ENCODE measurements at regions not wholly inside any gene's neighbourhood (a gene's known extent, or its start where the extent isn't known, plus 50 kb on each side); places are given as distances from the start of the nearest gene placed in this dataset.
"Not testable (repeated sequence)": the region's sequence is repeated elsewhere in the genome, so short reads cannot be mapped to it uniquely, and the experiment has no call there.

GRCh38 chr2:131830242-131830945 lies 302.7 kb downstream of the CCDC74A start:
- H4K20me1 ChIP-seq (ENCODE audit: insufficient read depth, low read length); DNase-seq: not testable (repeated sequence)

GRCh38 chr2:131830946-131831310 lies 303.2 kb downstream of the CCDC74A start:
- WGBS (ENCODE audit: insufficient coverage): 73% methylated on average over 2 of the region's 10 CpGs
- H3K4me1 Mint-ChIP-seq; intact Hi-C loops (cut with micrococcal nuclease); DNase-seq; H3K79me2 ChIP-seq (ENCODE audit: insufficient read depth, low read length); H3K4me1 ChIP-seq (ENCODE audit: control insufficient read depth in 1 of 2, insufficient read depth in 2 of 2, low read length in 2 of 2); H3K27ac Mint-ChIP-seq; H2AFZ ChIP-seq (ENCODE audit: insufficient read depth, low read depth, low read length, poor library complexity, severe bottlenecking); H3K27me3 ChIP-seq (ENCODE audit: control insufficient read depth in 2 of 2, insufficient read depth in 2 of 2, low read length in 2 of 2); H3K4me3 ChIP-seq (replicated peaks in 1 of 3; ENCODE audit: low read depth in 2 of 3, low read length in 3 of 3); H3K27ac ChIP-seq (ENCODE audit: low read depth in 1 of 2, low read length in 2 of 2); H3K4me2 ChIP-seq (replicated peaks; ENCODE audit: extremely low read depth, low read length, poor library complexity, severe bottlenecking); H3K36me3 ChIP-seq (replicated peaks in 1 of 2; ENCODE audit: control insufficient read depth in 1 of 2, insufficient read depth in 2 of 2, low read length in 2 of 2); H4K20me1 ChIP-seq (ENCODE audit: insufficient read depth, low read length); H3K36me3 Mint-ChIP-seq; H3K27me3 Mint-ChIP-seq (ENCODE audit: low read depth in 3 of 3); H3K4me3 Mint-ChIP-seq; H3K9ac ChIP-seq (ENCODE audit: insufficient read depth, low read length, poor library complexity, severe bottlenecking): not testable (repeated sequence)
- H3K9me3 Mint-ChIP-seq: peaks cover 16 to 38% (median 26%) of the 10 kb centered on the region in 7 donors
- peaks cover 0 to 17% of the 10 kb centered on the region in 2 donors for H3K9me3 ChIP-seq (replicated peaks in 1 of 2; ENCODE audit: control insufficient read depth in 1 of 2, insufficient read depth in 1 of 2, low read length in 2 of 2)

More at GRCh38 chr2:131830242-131830945, 302.7 kb downstream of the CCDC74A start:
- H3K9me3 ChIP-seq (replicated peaks in 1 of 2; ENCODE audit: control insufficient read depth in 1 of 2, insufficient read depth in 1 of 2, low read length in 2 of 2): peaks cover 0 to 17% of the 10 kb centered on the region in 2 donors
- H3K4me2 ChIP-seq (replicated peaks; ENCODE audit: extremely low read depth, low read length, poor library complexity, severe bottlenecking); H3K36me3 ChIP-seq (replicated peaks in 1 of 2; ENCODE audit: control insufficient read depth in 1 of 2, insufficient read depth in 2 of 2, low read length in 2 of 2); H3K27me3 ChIP-seq (ENCODE audit: control insufficient read depth in 2 of 2, insufficient read depth in 2 of 2, low read length in 2 of 2); H2AFZ ChIP-seq (ENCODE audit: insufficient read depth, low read depth, low read length, poor library complexity, severe bottlenecking); H3K4me3 ChIP-seq (replicated peaks in 1 of 3; ENCODE audit: low read depth in 2 of 3, low read length in 3 of 3); intact Hi-C loops (cut with micrococcal nuclease); H3K4me1 Mint-ChIP-seq; H3K4me1 ChIP-seq (ENCODE audit: control insufficient read depth in 1 of 2, insufficient read depth in 2 of 2, low read length in 2 of 2); H3K27ac ChIP-seq (ENCODE audit: low read depth in 1 of 2, low read length in 2 of 2); H3K27me3 Mint-ChIP-seq (ENCODE audit: low read depth in 3 of 3); H3K9ac ChIP-seq (ENCODE audit: insufficient read depth, low read length, poor library complexity, severe bottlenecking); H3K27ac Mint-ChIP-seq; H3K36me3 Mint-ChIP-seq; H3K4me3 Mint-ChIP-seq; H3K79me2 ChIP-seq (ENCODE audit: insufficient read depth, low read length): not testable (repeated sequence)
- peaks cover 16 to 38% (median 26%) of the 10 kb centered on the region in 7 donors for H3K9me3 Mint-ChIP-seq
- 63% methylated on average over 14 of the region's 45 CpGs for WGBS (ENCODE audit: insufficient coverage)

- H3K4me2 ChIP-seq (replicated peaks; ENCODE audit: extremely low read depth, low read length, poor library complexity, severe bottlenecking); H3K4me1 Mint-ChIP-seq; H3K4me3 Mint-ChIP-seq; H3K9ac ChIP-seq (ENCODE audit: insufficient read depth, low read length, poor library complexity, severe bottlenecking); intact Hi-C loops (cut with micrococcal nuclease); H4K20me1 ChIP-seq (ENCODE audit: insufficient read depth, low read length); H3K4me3 ChIP-seq (replicated peaks in 1 of 3; ENCODE audit: low read depth in 2 of 3, low read length in 3 of 3); H3K36me3 ChIP-seq (replicated peaks in 1 of 2; ENCODE audit: control insufficient read depth in 1 of 2, insufficient read depth in 2 of 2, low read length in 2 of 2); H3K27me3 Mint-ChIP-seq (ENCODE audit: low read depth in 3 of 3); H3K27ac Mint-ChIP-seq; H3K27me3 ChIP-seq (ENCODE audit: control insufficient read depth in 2 of 2, insufficient read depth in 2 of 2, low read length in 2 of 2); H3K27ac ChIP-seq (ENCODE audit: low read depth in 1 of 2, low read length in 2 of 2); DNase-seq; H3K36me3 Mint-ChIP-seq; H3K4me1 ChIP-seq (ENCODE audit: control insufficient read depth in 1 of 2, insufficient read depth in 2 of 2, low read length in 2 of 2); H2AFZ ChIP-seq (ENCODE audit: insufficient read depth, low read depth, low read length, poor library complexity, severe bottlenecking); H3K79me2 ChIP-seq (ENCODE audit: insufficient read depth, low read length): not testable (repeated sequence)
- peaks cover 16 to 36% (median 24%) of the 10 kb centered on the region in 7 donors for H3K9me3 Mint-ChIP-seq
- WGBS (ENCODE audit: insufficient coverage): 85% methylated on average over 12 of the region's 25 CpGs
- H3K9me3 ChIP-seq (replicated peaks in 1 of 2; ENCODE audit: control insufficient read depth in 1 of 2, insufficient read depth in 1 of 2, low read length in 2 of 2): peaks cover 0 to 17% of the 10 kb centered on the region in 2 donors
These were observed 303.9 kb downstream of the CCDC74A start for GRCh38 chr2:131831450-131832208.

GRCh38 chr2:131832209-131832780 lies 304.6 kb downstream of the CCDC74A start:
- H3K27ac ChIP-seq (ENCODE audit: low read depth in 1 of 2, low read length in 2 of 2); H3K4me2 ChIP-seq (replicated peaks; ENCODE audit: extremely low read depth, low read length, poor library complexity, severe bottlenecking); H3K9ac ChIP-seq (ENCODE audit: insufficient read depth, low read length, poor library complexity, severe bottlenecking); H3K36me3 Mint-ChIP-seq; DNase-seq; H3K36me3 ChIP-seq (replicated peaks in 1 of 2; ENCODE audit: control insufficient read depth in 1 of 2, insufficient read depth in 2 of 2, low read length in 2 of 2); H3K4me1 Mint-ChIP-seq; H4K20me1 ChIP-seq (ENCODE audit: insufficient read depth, low read length); H3K4me3 ChIP-seq (replicated peaks in 1 of 3; ENCODE audit: low read depth in 2 of 3, low read length in 3 of 3); H3K4me3 Mint-ChIP-seq; H2AFZ ChIP-seq (ENCODE audit: insufficient read depth, low read depth, low read length, poor library complexity, severe bottlenecking); intact Hi-C loops (cut with micrococcal nuclease); H3K4me1 ChIP-seq (ENCODE audit: control insufficient read depth in 1 of 2, insufficient read depth in 2 of 2, low read length in 2 of 2); H3K79me2 ChIP-seq (ENCODE audit: insufficient read depth, low read length); H3K27me3 ChIP-seq (ENCODE audit: control insufficient read depth in 2 of 2, insufficient read depth in 2 of 2, low read length in 2 of 2); H3K27ac Mint-ChIP-seq; H3K27me3 Mint-ChIP-seq (ENCODE audit: low read depth in 3 of 3): not testable (repeated sequence)
- WGBS (ENCODE audit: insufficient coverage): 93% methylated on average over 6 of the region's 10 CpGs
- H3K9me3 Mint-ChIP-seq: peaks cover 14 to 31% (median 21%) of the 10 kb centered on the region in 7 donors
- peaks cover 0 to 17% of the 10 kb centered on the region in 2 donors for H3K9me3 ChIP-seq (replicated peaks in 1 of 2; ENCODE audit: control insufficient read depth in 1 of 2, insufficient read depth in 1 of 2, low read length in 2 of 2)
